ENCODE measurements at regions not wholly inside any gene's neighbourhood (a gene's known extent, or its start where the extent isn't known, plus 50 kb on each side); places are given as distances from the start of the nearest gene placed in this dataset.

DNA sequence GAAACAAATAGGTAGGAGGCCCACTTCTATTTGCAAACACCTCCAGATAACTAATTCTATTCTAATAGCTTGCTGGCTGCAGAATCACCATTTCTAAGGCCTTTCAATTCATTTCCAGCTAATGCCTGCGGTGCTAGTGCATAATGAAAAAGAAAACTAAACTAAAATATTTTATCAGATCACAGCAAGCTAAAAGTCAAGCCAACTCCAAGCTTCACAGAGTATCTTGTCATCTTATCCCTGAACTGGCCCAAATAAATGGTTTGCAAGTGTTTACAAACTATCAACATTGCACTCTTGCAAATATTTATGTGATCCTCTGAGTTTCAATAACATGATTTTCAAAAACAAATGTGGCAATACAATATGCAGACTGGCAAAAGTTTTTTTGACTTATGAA lies 166.0 kb downstream of the IPMK start:
- no peak for DNase-seq (ENCODE audit: extremely low spot score, unreplicated experiment)
- Mint-ChIP-seq H3K27ac (ENCODE audit: unreplicated experiment) (no peak overlapping the region), H3K27me3 (ENCODE audit: unreplicated experiment) (peaks cover 25% of the 10 kb centered on the region), H3K9me3 (ENCODE audit: unreplicated experiment) (no peaks in the 10 kb centered on the region), H3K4me3 (ENCODE audit: unreplicated experiment) (no peak overlapping the region), H3K4me1 (ENCODE audit: unreplicated experiment) (no peaks in the 10 kb centered on the region), H3K36me3 (ENCODE audit: unreplicated experiment) (no peaks in the 10 kb centered on the region)
- TF ChIP-seq, protein P1, sequence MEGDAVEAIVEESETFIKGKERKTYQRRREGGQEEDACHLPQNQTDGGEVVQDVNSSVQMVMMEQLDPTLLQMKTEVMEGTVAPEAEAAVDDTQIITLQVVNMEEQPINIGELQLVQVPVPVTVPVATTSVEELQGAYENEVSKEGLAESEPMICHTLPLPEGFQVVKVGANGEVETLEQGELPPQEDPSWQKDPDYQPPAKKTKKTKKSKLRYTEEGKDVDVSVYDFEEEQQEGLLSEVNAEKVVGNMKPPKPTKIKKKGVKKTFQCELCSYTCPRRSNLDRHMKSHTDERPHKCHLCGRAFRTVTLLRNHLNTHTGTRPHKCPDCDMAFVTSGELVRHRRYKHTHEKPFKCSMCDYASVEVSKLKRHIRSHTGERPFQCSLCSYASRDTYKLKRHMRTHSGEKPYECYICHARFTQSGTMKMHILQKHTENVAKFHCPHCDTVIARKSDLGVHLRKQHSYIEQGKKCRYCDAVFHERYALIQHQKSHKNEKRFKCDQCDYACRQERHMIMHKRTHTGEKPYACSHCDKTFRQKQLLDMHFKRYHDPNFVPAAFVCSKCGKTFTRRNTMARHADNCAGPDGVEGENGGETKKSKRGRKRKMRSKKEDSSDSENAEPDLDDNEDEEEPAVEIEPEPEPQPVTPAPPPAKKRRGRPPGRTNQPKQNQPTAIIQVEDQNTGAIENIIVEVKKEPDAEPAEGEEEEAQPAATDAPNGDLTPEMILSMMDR (IDR thresholded peaks at IDR 0.05): no peak

- Mint-ChIP-seq H3K4me1 (ENCODE audit: unreplicated experiment) (no peaks in the 10 kb centered on the region), H3K27ac (ENCODE audit: unreplicated experiment) (no peak overlapping the region), H3K4me3 (ENCODE audit: unreplicated experiment) (no peak overlapping the region), H3K9me3 (ENCODE audit: unreplicated experiment) (no peaks in the 10 kb centered on the region), H3K27me3 (ENCODE audit: unreplicated experiment) (peaks cover 23% of the 10 kb centered on the region), H3K36me3 (ENCODE audit: unreplicated experiment) (no peaks in the 10 kb centered on the region)
- TF ChIP-seq, protein P1 (IDR thresholded peaks at IDR 0.05): no peak
- DNase-seq (ENCODE audit: extremely low spot score, unreplicated experiment): no peak
These were observed 172.5 kb downstream of the IPMK start for GRCh38 chr10:58094985-58095718.

DNA sequence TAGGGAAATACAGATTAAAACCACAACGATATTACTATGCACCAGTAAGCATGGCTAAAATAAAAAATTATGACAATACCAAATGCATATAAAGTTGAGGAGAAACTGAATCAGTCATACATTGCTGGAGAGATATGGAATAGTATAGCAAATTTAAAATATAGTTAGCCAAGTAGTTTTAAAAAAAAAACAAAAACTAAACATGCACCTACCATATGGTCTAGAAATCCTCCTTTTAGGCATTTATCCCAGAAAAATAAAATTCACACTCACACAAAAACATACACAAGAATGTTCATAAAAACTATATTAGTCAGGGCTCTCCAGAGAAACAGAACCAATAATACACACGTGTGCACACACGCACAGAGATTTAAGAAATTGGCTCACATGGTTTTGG lies 175.8 kb downstream of the IPMK start:
- TF ChIP-seq, protein P1 (IDR thresholded peaks at IDR 0.05): no peak
- Mint-ChIP-seq H3K27ac (ENCODE audit: unreplicated experiment) (no peak overlapping the region), H3K4me3 (ENCODE audit: unreplicated experiment) (no peak overlapping the region), H3K4me1 (ENCODE audit: unreplicated experiment) (no peaks in the 10 kb centered on the region), H3K36me3 (ENCODE audit: unreplicated experiment) (no peaks in the 10 kb centered on the region), H3K27me3 (ENCODE audit: unreplicated experiment) (peaks cover 33% of the 10 kb centered on the region), H3K9me3 (ENCODE audit: unreplicated experiment) (no peaks in the 10 kb centered on the region)
- no peak for DNase-seq (ENCODE audit: extremely low spot score, unreplicated experiment)

GRCh38 chr10:58089739-58090138 lies 178.0 kb downstream of the IPMK start:
- peaks cover 43% of the 10 kb centered on the region for H3K27me3 Mint-ChIP-seq (ENCODE audit: unreplicated experiment)
- H3K4me3 Mint-ChIP-seq (ENCODE audit: unreplicated experiment): no peak overlapping the region
- H3K9me3 Mint-ChIP-seq (ENCODE audit: unreplicated experiment): no peaks in the 10 kb centered on the region
- no peaks in the 10 kb centered on the region for H3K36me3 Mint-ChIP-seq (ENCODE audit: unreplicated experiment)
- no peak for DNase-seq (ENCODE audit: extremely low spot score, unreplicated experiment)
- no peaks in the 10 kb centered on the region for H3K4me1 Mint-ChIP-seq (ENCODE audit: unreplicated experiment)
- no peak overlapping the region for H3K27ac Mint-ChIP-seq (ENCODE audit: unreplicated experiment)
- TF ChIP-seq, protein P1 (IDR thresholded peaks at IDR 0.05): no peak

- Mint-ChIP-seq H3K27ac (ENCODE audit: unreplicated experiment) (no peak overlapping the region), H3K36me3 (ENCODE audit: unreplicated experiment) (no peaks in the 10 kb centered on the region), H3K27me3 (ENCODE audit: unreplicated experiment) (peaks cover 37% of the 10 kb centered on the region), H3K4me3 (ENCODE audit: unreplicated experiment) (no peak overlapping the region), H3K4me1 (ENCODE audit: unreplicated experiment) (no peaks in the 10 kb centered on the region), H3K9me3 (ENCODE audit: unreplicated experiment) (no peaks in the 10 kb centered on the region)
- TF ChIP-seq, protein P1 (IDR thresholded peaks at IDR 0.05): no peak
- no peak for DNase-seq (ENCODE audit: extremely low spot score, unreplicated experiment)
These were observed 179.8 kb downstream of the IPMK start for GRCh38 chr10:58087896-58088295.

Measured in osteocyte (in vitro differentiated cells).